Keratinocyte (primary cell): ENCODE measurements at regions not wholly inside any gene's neighbourhood (a gene's known extent, or its start where the extent isn't known, plus 50 kb on each side); places are given as distances from the start of the nearest gene placed in this dataset.

Experiments
- DNase-seq: peaks from one replicate; pipeline ENCODE4 v3.0.0-alpha.2; 2011; ENCODE audit warnings: low read depth, missing footprints, low spot score
- FAIRE-seq: peaks from 2 replicates; lab custom pipeline; 2011; peaks lifted over from hg19 to GRCh38; lab: Jason Lieb, UNC
- H2AFZ ChIP-seq: 2 replicates; pipeline ENCODE4 v1.6.0; 2012; ENCODE audit warnings: low read length, control low read depth, inconsistent platforms; ENCODE audit not compliant: control insufficient read depth
- H3K27ac ChIP-seq: 2 replicates; pipeline ENCODE4 v1.5.1; 2011; ENCODE audit warnings: low read length; ENCODE audit not compliant: control insufficient read depth, insufficient read depth
- H3K27me3 ChIP-seq: 3 replicates; pipeline ENCODE4 v1.6.0; 2011; ENCODE audit warnings: low read length; ENCODE audit not compliant: control insufficient read depth, insufficient read depth; ENCODE audit errors: extremely low read depth
- H3K36me3 ChIP-seq, 2 experiments: 2 replicates in 1 of 2; 3 replicates in 1 of 2; pipeline ENCODE4 v1.5.1; 2011; ENCODE audit warnings: low read length in 2 of 2, mild to moderate bottlenecking in 1 of 2; ENCODE audit not compliant: control insufficient read depth in 2 of 2, insufficient read depth in 2 of 2; ENCODE audit errors: extremely low read depth in 1 of 2
- H3K4me1 ChIP-seq: 3 replicates; pipeline ENCODE4 v1.5.1; 2011; ENCODE audit warnings: low read length; ENCODE audit not compliant: control insufficient read depth, insufficient read depth; ENCODE audit errors: extremely low read depth
- H3K4me2 ChIP-seq: 3 replicates; pipeline ENCODE4 v1.6.0; 2011; ENCODE audit warnings: low read depth, low read length; ENCODE audit not compliant: control insufficient read depth, insufficient read depth; ENCODE audit errors: extremely low read depth
- H3K4me3 ChIP-seq, 3 experiments: fragments of 200-600 bp in 1 of 3; sonication (generic) in 1 of 3; 2 replicates in 2 of 3; 3 replicates in 1 of 3; pipeline ENCODE4 v1.5.1; 2011 to 2016; ENCODE audit warnings: low read length in 3 of 3, mild to moderate bottlenecking in 3 of 3, control low read depth in 2 of 3, inconsistent platforms in 1 of 3, low read depth in 1 of 3, mixed read lengths in 1 of 3, mixed run types in 1 of 3, moderate library complexity in 1 of 3; ENCODE audit not compliant: control insufficient read depth in 2 of 3, insufficient read depth in 2 of 3; ENCODE audit errors: extremely low read depth in 1 of 3
- H3K79me2 ChIP-seq: 2 replicates; pipeline ENCODE4 v1.6.0; 2012; ENCODE audit warnings: low read length; ENCODE audit not compliant: control insufficient read depth, insufficient read depth
- H3K9ac ChIP-seq: 3 replicates; pipeline ENCODE4 v1.6.0; 2011; ENCODE audit warnings: low read length; ENCODE audit not compliant: control insufficient read depth, insufficient read depth; ENCODE audit errors: extremely low read depth
- H3K9me1 ChIP-seq: 3 replicates; pipeline ENCODE4 v1.6.0; 2011; ENCODE audit warnings: low read length; ENCODE audit not compliant: control insufficient read depth, insufficient read depth; ENCODE audit errors: extremely low read depth
- H3K9me3 ChIP-seq: 2 replicates; pipeline ENCODE4 v1.5.1; 2012; ENCODE audit warnings: low read depth, low read length; ENCODE audit not compliant: control insufficient read depth
- H4K20me1 ChIP-seq: 3 replicates; pipeline ENCODE4 v1.6.0; 2011; ENCODE audit warnings: low read length; ENCODE audit not compliant: control insufficient read depth, insufficient read depth; ENCODE audit errors: extremely low read depth
- EZH2 ChIP-seq: IDR thresholded peaks from one replicate; pipeline ENCODE4 v1.6.1; 2012; ENCODE audit warnings: inconsistent platforms, mild to moderate bottlenecking, low read length, moderate library complexity
- dilution Hi-C: fragments of 300-500 bp; cut with MboI; formaldehyde crosslinking; loops from one replicate; pipeline ENCODE4 v1.7.0; 2020; ENCODE audit warnings: low sequenced_read_pairs; ENCODE audit not compliant: extremely low pct_ligation_motif_present
- TF ChIP-seq, protein P1 (sequence below), 3 experiments: IDR thresholded peaks in 1 of 3; conservative IDR thresholded peaks in 1 of 3; optimal IDR thresholded peaks in 1 of 3; 2 replicates in 2 of 3; 3 replicates in 1 of 3; pipeline versions ENCODE3 to v1.5.1; 2011; ENCODE audit warnings: low read length in 3 of 3, mild to moderate bottlenecking in 3 of 3, moderate library complexity in 2 of 3, control low read depth in 1 of 3, inconsistent platforms in 1 of 3; ENCODE audit not compliant: insufficient read depth in 2 of 3; ENCODE audit errors: extremely low read depth in 1 of 3

DNA sequence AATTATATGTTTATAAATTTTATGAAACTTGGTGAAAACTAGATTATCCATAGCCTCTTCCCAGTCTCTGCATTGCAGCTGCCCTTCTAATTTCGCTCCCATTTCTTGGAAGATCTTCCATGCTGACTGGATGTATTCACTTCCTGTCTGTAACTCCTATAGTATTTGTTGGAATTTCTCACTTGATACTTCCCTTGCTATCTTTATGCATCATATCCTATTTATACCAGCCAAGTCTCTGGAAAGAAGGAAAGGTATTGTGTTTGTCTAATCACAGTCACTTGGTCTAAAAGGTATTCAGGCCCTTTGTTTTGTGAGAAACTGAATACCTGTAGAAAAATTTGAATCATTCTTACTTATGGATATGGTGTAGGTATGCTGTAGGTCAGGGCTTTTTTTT is 870.9 kb upstream of the FRG1 start:
- H3K27ac ChIP-seq, result no peak overlapping the region
- no peak for TF ChIP-seq EZH2
- TF ChIP-seq, protein P1, sequence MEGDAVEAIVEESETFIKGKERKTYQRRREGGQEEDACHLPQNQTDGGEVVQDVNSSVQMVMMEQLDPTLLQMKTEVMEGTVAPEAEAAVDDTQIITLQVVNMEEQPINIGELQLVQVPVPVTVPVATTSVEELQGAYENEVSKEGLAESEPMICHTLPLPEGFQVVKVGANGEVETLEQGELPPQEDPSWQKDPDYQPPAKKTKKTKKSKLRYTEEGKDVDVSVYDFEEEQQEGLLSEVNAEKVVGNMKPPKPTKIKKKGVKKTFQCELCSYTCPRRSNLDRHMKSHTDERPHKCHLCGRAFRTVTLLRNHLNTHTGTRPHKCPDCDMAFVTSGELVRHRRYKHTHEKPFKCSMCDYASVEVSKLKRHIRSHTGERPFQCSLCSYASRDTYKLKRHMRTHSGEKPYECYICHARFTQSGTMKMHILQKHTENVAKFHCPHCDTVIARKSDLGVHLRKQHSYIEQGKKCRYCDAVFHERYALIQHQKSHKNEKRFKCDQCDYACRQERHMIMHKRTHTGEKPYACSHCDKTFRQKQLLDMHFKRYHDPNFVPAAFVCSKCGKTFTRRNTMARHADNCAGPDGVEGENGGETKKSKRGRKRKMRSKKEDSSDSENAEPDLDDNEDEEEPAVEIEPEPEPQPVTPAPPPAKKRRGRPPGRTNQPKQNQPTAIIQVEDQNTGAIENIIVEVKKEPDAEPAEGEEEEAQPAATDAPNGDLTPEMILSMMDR (optimal IDR thresholded peaks at IDR 0.05 in 1 of 3, IDR thresholded peaks at IDR 0.05 in 1 of 3, conservative IDR thresholded peaks at IDR 0.05 in 1 of 3; ENCODE audit: extremely low read depth in 1 of 3, insufficient read depth in 2 of 3, low read length in 3 of 3), result no peak
- H3K4me1 ChIP-seq, result no peaks in the 10 kb centered on the region
- H3K9me1 ChIP-seq, result no peaks in the 10 kb centered on the region
- dilution Hi-C loops, result no loop called here
- no peak overlapping the region for H3K4me3 ChIP-seq
- FAIRE-seq (no peak), DNase-seq (no peak)
- H3K9ac ChIP-seq, result no peak overlapping the region
- H3K4me2 ChIP-seq, result no peak overlapping the region
- no peaks in the 10 kb centered on the region for H4K20me1 ChIP-seq
- no peaks in the 10 kb centered on the region for H3K79me2 ChIP-seq
- no peak overlapping the region for H2AFZ ChIP-seq
- no peaks in the 10 kb centered on the region for H3K36me3 ChIP-seq
- H3K9me3 ChIP-seq, result no peaks in the 10 kb centered on the region
- H3K27me3 ChIP-seq, result no peaks in the 10 kb centered on the region

DNA sequence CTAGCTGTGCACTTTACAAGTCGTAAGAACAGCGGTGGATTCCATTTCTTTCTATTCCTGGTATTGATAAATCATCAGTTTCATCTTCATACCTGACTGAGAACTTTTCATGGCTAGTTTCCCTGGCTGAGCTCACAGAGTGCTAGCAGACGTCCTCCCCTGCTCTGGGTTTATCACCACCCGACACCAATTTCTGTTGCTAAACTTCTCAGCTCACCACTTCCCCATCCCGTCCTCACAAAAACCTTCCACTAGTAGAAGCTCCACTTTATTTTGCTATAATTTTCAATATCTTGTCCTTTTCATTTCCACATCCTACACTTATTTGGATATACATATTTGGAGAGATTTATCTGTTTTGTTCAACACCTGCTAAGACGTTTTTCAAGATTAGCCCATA is 869.4 kb upstream of the FRG1 start:
- no peaks in the 10 kb centered on the region for H3K79me2 ChIP-seq
- no peak overlapping the region for H2AFZ ChIP-seq
- no peaks in the 10 kb centered on the region for H3K4me1 ChIP-seq
- no peak for TF ChIP-seq EZH2
- TF ChIP-seq, protein P1 (optimal IDR thresholded peaks at IDR 0.05 in 1 of 3, IDR thresholded peaks at IDR 0.05 in 1 of 3, conservative IDR thresholded peaks at IDR 0.05 in 1 of 3; ENCODE audit: extremely low read depth in 1 of 3, insufficient read depth in 2 of 3, low read length in 3 of 3), result no peak
- FAIRE-seq (no peak), DNase-seq (no peak)
- no peak overlapping the region for H3K9ac ChIP-seq
- no peaks in the 10 kb centered on the region for H3K9me1 ChIP-seq
- no peak overlapping the region for H3K4me2 ChIP-seq
- H3K9me3 ChIP-seq, result no peaks in the 10 kb centered on the region
- no peaks in the 10 kb centered on the region for H3K27me3 ChIP-seq
- H4K20me1 ChIP-seq, result no peaks in the 10 kb centered on the region
- no peak overlapping the region for H3K4me3 ChIP-seq
- no peaks in the 10 kb centered on the region for H3K36me3 ChIP-seq
- dilution Hi-C loops, result no loop called here
- no peak overlapping the region for H3K27ac ChIP-seq
